GM18508 (cell line): ENCODE measurements at regions not wholly inside any gene's neighbourhood (a gene's known extent, or its start where the extent isn't known, plus 50 kb on each side); places are given as distances from the start of the nearest gene placed in this dataset.
"Not testable (repeated sequence)": the region's sequence is repeated elsewhere in the genome, so short reads cannot be mapped to it uniquely, and the experiment has no call there.

Experiments used
- ATAC-seq: cut with Tn5 transposase; IDR thresholded peaks from one replicate; pipeline ENCODE4 v1.9.1; 2021; ENCODE audit warnings: moderate number of reproducible peaks; ENCODE audit not compliant: insufficient read depth, unreplicated experiment

DNA sequence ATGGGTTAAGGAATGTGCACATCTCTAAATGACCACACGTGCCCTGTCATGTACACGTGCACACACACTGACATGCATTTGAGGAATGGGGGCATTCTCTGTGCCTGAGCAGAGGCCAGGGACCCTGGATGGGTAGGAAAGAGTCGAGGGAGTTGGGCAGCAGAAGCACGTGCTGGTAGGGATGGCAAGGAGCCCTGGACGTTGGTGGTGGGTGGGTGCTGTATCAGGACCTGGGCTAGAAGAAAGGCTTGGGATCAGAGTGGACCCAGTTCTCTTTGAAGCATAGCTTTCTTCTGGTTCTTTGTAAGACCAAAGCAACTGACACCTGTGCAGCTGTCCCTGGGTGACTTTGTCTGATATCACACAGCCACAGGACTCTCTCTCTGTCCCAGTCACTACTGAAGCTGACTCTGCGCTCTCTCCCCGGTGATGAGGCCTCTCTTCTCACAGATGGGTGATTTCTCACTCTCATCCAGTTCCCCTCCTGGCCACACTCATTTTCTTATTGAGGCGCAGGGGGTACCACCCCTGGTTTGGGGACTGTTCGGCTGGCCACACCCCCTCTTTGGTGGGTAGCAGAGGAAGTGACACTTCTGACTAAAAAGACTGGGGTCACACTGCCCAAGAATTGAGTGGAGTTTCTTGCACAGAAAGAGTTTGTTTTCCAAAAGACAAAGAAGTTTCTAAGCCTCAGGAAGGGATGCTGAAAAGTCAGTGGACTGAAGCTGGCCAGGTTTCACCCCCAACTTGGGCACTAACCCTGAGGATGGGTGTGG lies 171.7 kb upstream of the RTL1 start:
- peak; percentile 66 for ATAC-seq

GRCh38 chr14:101075801-101076413 lies 172.4 kb upstream of the RTL1 start:
- no peak for ATAC-seq

DNA sequence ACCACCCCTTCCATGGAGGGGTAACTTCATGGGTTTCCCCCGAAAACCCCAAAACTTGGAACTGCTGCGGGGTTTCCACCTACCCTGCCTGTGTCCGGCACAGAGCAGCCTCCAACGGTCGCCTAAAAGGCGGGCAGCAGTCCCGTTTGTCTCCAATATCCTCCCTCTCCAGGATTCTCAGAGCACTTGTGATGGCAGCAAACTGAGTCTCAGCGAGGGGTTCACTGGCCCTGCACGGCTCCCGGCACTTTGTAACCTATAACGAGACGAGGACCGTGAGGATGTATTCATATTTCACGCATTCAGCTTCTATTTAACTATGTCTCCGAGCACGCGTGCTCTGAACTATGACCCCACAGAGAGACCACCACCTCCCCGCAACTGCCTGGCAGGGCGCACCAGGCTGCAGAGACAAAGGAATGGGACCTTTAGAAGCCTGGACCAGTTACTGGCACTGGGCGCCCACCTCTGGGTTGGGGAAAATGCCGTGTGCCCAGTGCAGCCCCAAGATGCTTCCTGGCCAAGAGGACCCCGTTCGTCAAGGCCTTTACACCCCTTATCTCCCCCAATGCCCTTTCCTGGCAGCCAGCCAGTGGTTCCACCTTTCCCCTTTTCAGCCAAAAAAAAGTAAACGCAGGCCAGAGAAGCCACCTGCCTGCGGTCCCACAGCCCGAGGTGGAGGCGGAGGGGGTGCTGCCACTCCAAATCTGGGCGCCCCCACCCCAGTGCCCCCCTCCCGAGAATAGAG lies 173.1 kb upstream of the RTL1 start:
- no peak for ATAC-seq

GRCh38 chr14:101077481-101078074 lies 174.1 kb upstream of the RTL1 start:
- no peak for ATAC-seq

DNA sequence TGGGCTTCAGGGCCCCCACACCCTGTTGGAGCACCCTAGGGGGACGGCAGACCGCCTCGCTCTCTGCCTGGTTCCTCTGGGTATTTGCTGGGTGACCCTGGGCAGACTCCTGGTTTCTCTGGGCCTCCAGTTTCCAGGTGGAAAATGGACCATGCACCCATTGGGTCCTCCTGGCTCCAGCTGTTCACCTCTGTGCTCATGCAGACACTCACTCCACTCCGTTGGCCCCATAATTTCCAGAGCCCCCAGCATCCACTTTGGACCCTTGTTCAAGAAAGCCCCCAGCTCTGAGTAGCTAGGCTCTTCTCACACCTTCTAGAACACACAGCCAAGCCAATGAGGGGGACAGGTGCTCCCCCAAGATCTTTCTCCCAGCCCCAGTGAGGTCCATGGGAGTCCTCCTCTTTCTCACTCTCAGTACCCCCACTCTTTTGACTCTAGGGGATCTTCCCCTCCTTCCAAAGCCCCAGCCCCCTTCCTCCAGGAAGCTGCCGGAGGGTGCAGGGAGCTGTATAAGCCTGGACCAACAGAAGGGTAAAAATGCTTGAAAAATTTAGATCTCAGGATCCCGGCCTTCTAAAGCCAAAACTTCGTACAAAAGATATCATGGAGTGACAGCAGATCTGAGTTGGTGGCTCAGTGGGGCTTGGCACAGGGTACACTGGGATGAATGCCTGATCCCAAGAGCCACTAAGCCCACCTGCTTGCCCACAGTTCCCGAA lies 174.8 kb upstream of the RTL1 start:
- no peak for ATAC-seq

DNA sequence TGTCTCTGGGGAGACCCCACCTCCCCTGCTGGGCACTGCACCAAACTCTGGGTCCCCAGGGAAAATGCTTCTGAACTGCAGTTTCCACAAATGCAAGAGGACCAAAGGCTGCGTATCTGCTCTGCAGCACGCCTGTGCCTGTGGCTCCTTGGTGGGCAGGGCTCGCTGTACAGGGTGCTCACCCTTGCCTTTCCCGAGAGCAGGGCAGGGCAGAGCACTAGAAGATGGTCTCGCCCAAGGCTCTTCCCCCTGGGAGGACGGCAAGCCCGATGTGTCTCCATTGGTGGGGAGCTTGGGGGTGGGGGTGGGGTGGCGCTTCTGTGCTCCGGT lies 175.3 kb upstream of the RTL1 start:
- ATAC-seq = no peak

GRCh38 chr14:101080922-101081593 lies 177.5 kb upstream of the RTL1 start:
- ATAC-seq = no peak

DNA sequence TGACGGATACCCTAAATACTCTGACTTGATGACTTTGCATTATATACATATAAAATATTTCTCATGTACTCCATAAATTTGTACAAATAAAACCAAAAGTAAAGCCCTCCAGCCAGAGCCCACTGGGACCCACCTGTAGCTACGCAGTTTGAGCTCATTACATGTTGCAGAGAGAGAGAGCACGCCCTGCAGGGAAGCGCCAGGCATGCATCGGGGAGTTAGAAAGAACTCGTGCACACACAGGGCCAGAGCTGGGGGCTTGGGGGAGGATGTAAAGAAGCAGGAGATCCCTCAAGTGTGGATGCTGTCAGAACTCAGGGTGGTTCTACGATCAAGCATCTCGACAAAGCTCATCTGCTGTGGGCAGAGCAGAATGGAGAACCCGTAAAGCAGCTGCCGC lies 178.5 kb upstream of the RTL1 start:
- no peak for ATAC-seq

DNA sequence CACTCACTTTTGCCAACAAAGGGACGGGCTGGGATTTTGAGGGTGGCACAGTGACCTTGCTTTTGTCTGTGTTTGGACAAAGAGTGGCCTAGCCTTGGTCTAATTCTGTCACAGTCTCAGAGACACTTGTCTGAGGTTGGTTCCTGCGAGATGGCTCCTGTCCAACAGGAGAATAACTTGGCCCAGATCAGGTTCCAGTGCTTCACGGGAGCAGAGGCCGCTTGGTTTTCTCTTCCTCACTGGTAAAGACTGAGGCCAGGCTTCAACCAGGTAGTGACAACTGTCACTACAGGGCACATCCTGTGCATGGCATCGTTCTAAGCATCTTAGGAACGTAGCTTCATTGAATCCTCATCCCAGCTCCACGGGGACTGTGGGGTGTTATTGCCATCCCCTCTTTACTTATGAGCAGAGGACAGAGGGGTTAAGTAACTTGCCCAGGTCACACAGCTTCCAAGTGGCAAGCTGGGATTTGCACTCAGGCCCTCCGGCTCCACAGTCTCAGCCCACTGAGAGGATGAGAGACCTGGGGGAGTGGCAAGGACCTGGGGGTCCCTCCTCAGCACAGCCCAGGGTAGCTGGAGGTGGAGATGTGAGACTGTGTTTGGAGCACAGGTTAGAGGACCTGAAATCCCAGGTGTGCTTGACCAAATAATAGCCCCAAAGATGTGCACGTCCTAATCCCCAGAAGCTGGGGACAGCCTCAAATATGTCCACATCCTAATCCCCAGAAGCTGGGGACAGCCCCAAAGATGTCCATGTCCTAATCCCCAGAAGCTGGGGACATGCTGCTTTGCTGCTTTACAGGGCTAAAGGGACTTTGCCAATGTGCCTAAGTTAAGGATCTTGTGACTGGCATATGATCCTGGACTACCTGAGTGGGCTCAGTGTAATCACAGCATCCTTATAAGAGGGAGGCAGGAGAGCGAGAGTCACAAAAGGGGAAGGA lies 179.2 kb upstream of the RTL1 start:
- no peak for ATAC-seq

DNA sequence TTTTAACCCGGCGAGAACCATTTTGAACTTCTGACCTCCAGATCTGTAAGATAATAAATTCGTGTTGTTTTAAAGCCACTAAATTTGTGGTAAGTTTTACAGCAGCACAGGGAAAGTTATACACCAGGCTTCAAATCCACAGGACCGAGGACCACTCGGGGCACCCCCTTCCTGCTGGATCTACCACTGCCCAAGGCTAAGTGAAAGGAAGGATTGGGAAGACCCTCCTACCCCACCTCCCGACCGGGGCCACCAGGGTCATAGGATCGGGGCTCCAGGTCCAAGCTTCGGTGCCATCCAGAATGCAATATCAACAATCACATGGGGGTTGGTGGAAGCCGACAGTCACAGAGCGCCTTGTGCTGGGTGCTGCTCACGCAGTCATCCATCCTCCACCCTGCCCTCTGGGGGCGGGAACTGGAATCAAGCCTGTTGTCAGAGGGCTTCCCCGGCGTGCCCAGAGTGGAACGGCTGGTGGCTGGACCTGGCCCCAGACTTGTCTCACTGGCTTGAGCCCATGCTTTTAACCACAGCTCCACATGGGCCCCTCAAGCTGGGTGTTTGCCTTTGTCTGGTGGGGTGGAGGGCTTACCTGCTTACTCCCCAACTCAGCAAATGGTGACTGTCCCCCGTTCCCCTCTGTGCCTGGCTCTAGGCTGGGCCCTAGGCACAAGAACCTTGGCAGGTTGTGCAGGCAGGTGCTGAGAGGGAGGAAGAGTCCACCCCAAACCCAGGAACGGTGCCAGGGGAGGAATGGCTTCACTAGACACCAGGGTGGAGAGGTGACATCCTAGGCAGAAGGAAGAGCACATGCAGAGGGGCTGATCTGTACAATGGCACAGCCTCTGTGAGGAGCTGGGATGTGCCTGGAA lies 180.3 kb upstream of the RTL1 start:
- ATAC-seq = no peak

DNA sequence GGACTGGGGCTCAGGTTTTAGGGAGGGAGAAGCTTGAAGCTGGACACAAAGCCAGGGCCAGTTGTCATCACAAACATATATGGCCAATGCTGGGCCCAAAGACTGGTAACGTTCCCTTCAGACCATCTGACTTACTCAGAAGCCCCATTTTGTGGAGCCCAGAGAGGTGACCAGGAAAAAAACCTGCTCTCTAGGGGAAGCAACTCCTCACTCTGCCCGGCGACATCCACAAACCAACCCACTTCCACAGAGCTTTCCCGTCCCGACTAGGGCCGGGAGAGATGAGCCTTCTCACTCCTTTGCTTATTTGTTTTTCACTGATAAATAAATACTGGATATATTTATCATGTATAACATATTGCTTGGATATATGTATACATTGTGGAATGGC lies 180.9 kb upstream of the RTL1 start:
- ATAC-seq = no peak

GRCh38 chr14:101086926-101087325 lies 183.4 kb upstream of the RTL1 start:
- ATAC-seq = no peak

DNA sequence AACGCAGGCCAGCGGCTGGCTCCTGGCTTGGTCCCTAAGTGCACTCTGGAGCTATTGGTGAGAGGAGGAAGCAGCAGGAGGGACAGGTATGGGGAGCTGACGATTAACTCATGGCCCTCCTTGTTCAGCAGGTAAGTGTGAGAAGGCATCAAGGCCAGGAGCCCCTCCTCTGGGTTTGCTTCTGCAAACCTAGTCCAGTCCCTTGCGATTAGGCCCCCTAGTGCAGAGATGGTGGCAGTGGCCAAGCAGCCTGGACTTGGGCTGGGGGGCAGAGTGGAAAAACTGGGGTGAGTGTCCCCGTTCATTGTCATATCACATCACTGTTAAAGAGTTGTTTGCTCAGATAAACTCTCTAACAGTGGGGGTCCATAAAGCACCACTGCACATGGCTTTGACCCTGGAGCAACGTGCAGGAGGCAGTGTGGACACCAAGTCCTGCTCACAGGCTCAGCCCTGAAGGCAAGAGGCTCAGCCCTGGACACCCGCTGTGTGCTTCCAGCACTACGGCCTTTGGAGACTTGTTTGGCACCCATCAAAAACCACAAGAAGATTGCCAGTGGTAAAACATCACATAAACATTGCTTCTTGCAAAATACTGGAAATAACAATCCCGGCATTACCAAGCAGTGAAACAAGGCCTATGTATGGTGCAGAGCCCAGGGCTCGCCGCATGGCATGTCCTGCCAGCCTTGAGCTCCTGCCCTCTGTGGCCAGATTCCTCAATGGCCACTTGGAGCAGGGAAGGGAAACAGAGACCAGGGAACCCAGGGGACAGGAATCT lies 184.3 kb upstream of the RTL1 start:
- ATAC-seq = no peak

DNA sequence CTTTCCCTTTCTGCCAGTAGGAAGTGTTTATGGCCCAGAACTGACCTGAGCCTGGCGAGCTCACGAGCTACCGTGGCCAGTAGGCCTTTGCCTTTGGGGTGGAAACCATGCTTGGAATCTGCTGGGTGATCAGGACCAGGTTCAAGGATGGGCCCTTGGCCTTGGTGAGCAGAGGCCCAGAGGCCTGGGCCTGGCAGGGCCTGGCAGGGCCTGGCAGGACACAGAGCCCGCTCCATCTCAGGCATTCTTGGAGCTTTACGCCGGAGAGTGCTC lies 184.8 kb upstream of the RTL1 start:
- ATAC-seq = no peak

GRCh38 chr14:101088714-101089113 lies 185.2 kb upstream of the RTL1 start:
- no peak for ATAC-seq

DNA sequence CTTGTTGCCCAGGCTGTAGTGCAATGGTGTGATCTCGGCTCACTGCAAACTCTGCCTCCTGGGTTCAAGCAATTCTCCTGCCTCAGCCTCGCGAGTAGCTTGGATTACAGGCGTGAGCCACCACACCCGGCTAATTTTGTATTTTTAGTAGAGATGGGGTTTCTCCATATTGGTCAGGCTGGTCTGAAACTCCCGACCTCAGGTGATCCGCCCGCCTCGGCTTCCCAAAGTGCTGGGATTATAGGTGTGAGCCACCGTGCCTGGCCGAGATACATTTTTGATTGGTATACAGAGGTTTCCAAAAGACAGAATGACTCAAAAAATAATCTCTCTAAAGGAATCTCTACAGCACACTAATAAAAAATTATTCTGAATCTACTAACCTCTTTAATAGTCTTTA lies 187.0 kb upstream of the RTL1 start:
- ATAC-seq = not testable (repeated sequence)

- ATAC-seq = no peak
These were observed 187.5 kb upstream of the RTL1 start for GRCh38 chr14:101090976-101091375.

- ATAC-seq = not testable (repeated sequence)
These were observed 191.4 kb upstream of the RTL1 start for GRCh38 chr14:101094916-101095315.
